Esophagus squamous epithelium (tissue), 4 donors: ENCODE measurements at regions not wholly inside any gene's neighbourhood (a gene's known extent, or its start where the extent isn't known, plus 50 kb on each side); places are given as distances from the start of the nearest gene placed in this dataset.

Source experiments
- CTCF ChIP-seq, 6 experiments: fragments of 450-650 bp in 4 of 6; fragments of 200-600 bp in 2 of 6; sonication (generic) in 2 of 6; IDR thresholded peaks; one replicate each; pipeline ENCODE4 v1.5.1; 2016 to 2019; ENCODE audit warnings: antibody characterized with exemption in 6 of 6, mild to moderate bottlenecking in 4 of 6, moderate library complexity in 4 of 6
- POLR2A ChIP-seq, 4 donors: fragments of 450-650 bp; IDR thresholded peaks; one replicate each; pipeline ENCODE4 v1.6.1; 2017; ENCODE audit warnings: antibody characterized with exemption in 4 of 4, mild to moderate bottlenecking in 4 of 4, moderate library complexity in 3 of 4

- no peak for TF ChIP-seq CTCF (IDR thresholded peaks at IDR 0.05)
- TF ChIP-seq POLR2A (IDR thresholded peaks at IDR 0.05): no peak
Measured at GRCh38 chr2:144597388-144597787, 77.5 kb upstream of the ZEB2 start.
